Panc1 (cell line): ENCODE measurements at regions not wholly inside any gene's neighbourhood (a gene's known extent, or its start where the extent isn't known, plus 50 kb on each side); places are given as distances from the start of the nearest gene placed in this dataset.
A peak's percentile ranks its signal among the peaks of the same experiment; 100 is the strongest.

Experiments
- ATAC-seq: fragments of 200-7000 bp; cut with Tn5 transposase; 2 replicates; pipeline ENCODE4 v1.9.1; 2020; ENCODE audit warnings: mild to moderate bottlenecking, moderate library complexity
- BruUV-seq: library from RNA; stranded (reverse); fragments of 400-500 nt; replicated peaks from 2 replicates; lab custom pipeline; 2021; lab: Mats Ljungman, UMichigan
- CTCF ChIA-PET: fragments of 300-600 bp; sonication (Branson Sonifier 250); formaldehyde crosslinking; loops from one replicate; lab custom pipeline; 2022; ENCODE audit warnings: antibody characterized with exemption; lab: Charles Lee
- POLR2A ChIA-PET: fragments of 300-600 bp; sonication (Branson Sonifier 250); formaldehyde crosslinking; loops from one replicate; lab custom pipeline; 2022; ENCODE audit warnings: antibody characterized with exemption; lab: Charles Lee
- DNase-seq: peaks from one replicate; pipeline ENCODE4 v3.0.0-alpha.2; 2010; ENCODE audit warnings: low read depth, low spot score
- H3K27ac ChIP-seq: 2 replicates; pipeline ENCODE4 v1.5.1; 2011; ENCODE audit warnings: mild to moderate bottlenecking, low read length, inconsistent platforms
- H3K27me3 ChIP-seq: fragments of 200-500 bp; sonication (Bioruptor generic); 2 replicates; pipeline ENCODE4 v1.6.0; 2014; ENCODE audit warnings: low read length, inconsistent platforms; ENCODE audit not compliant: control insufficient read depth, insufficient read depth
- H3K36me3 ChIP-seq: fragments of 200-500 bp; sonication (Bioruptor generic); 2 replicates; pipeline ENCODE4 v1.5.1; 2014; ENCODE audit warnings: inconsistent platforms, mild to moderate bottlenecking, low read length, moderate library complexity; ENCODE audit not compliant: control insufficient read depth, insufficient read depth
- H3K4me1 ChIP-seq: 2 replicates; pipeline ENCODE4 v1.5.1; 2011; ENCODE audit warnings: inconsistent platforms, mild to moderate bottlenecking, low read length, moderate library complexity; ENCODE audit not compliant: control insufficient read depth, insufficient read depth
- H3K4me3 ChIP-seq, 2 experiments: 2 replicates each; pipeline ENCODE4 v1.5.1; 2011 to 2012; ENCODE audit warnings: low read depth in 2 of 2, low read length in 2 of 2, mild to moderate bottlenecking in 2 of 2, inconsistent platforms in 1 of 2, moderate library complexity in 1 of 2
- H3K9me3 ChIP-seq: fragments of 200-500 bp; sonication (Bioruptor generic); 2 replicates; pipeline ENCODE4 v1.5.1; 2014; ENCODE audit warnings: low read depth, mild to moderate bottlenecking, inconsistent platforms, low read length, moderate library complexity; ENCODE audit not compliant: control insufficient read depth, insufficient read depth
- POLR2AphosphoS5 ChIP-seq: IDR thresholded peaks from 2 replicates; pipeline ENCODE4 v1.6.1; 2012; ENCODE audit warnings: mild to moderate bottlenecking, low read depth, low read length, moderate library complexity
- SIN3A ChIP-seq: IDR thresholded peaks from 2 replicates; pipeline ENCODE4 v1.6.1; 2012; ENCODE audit warnings: low read depth, mild to moderate bottlenecking, low read length, moderate library complexity, borderline replicate concordance; ENCODE audit not compliant: insufficient read depth
- TCF7L2 ChIP-seq: IDR thresholded peaks from 2 replicates; pipeline ENCODE4 v1.6.1; 2011; ENCODE audit warnings: mild to moderate bottlenecking, low read depth, low read length, inconsistent platforms
- in situ Hi-C: cut with HindIII; loops from 2 replicates; pipeline ENCODE4 v1.10.0; 2016; ENCODE audit warnings: low sequenced_read_pairs, low pct_unique_long_range_greater_than_20kb
- intact Hi-C: fragments of 100-400 bp; cut with micrococcal nuclease; formaldehyde crosslinking; loops from one replicate; pipeline ENCODE4 v1.10.0; 2022; ENCODE audit not compliant: unreplicated experiment
- TF ChIP-seq, protein P1 (sequence below): fragments of 450-650 bp; IDR thresholded peaks from 2 replicates; pipeline ENCODE4 v1.5.1; 2017; ENCODE audit warnings: mild to moderate bottlenecking
- TF ChIP-seq, protein P2 (sequence below), 2 experiments: IDR thresholded peaks; 2 replicates each; pipeline ENCODE4 v1.6.1; 2011 to 2012; ENCODE audit warnings: low read depth in 2 of 2, control low read depth in 1 of 2, low read length in 1 of 2, mild to moderate bottlenecking in 1 of 2, moderate library complexity in 1 of 2; ENCODE audit not compliant: insufficient read depth in 1 of 2

GRCh38 chrX:130994671-130995070, 63.5 kb upstream of the ARHGAP36 start:
- no peaks in the 10 kb centered on the region for H3K9me3 ChIP-seq
- H3K27ac ChIP-seq = no peak overlapping the region
- intact Hi-C loops = no loop called here
- no peaks in the 10 kb centered on the region for H3K4me1 ChIP-seq
- peaks cover 4% of the 10 kb centered on the region; the same call in 1 of the 2 replicates for H3K27me3 ChIP-seq
- ATAC-seq (no peak), DNase-seq (no peak)
- POLR2A ChIA-PET = no interaction called here
- TF ChIP-seq, protein P1, sequence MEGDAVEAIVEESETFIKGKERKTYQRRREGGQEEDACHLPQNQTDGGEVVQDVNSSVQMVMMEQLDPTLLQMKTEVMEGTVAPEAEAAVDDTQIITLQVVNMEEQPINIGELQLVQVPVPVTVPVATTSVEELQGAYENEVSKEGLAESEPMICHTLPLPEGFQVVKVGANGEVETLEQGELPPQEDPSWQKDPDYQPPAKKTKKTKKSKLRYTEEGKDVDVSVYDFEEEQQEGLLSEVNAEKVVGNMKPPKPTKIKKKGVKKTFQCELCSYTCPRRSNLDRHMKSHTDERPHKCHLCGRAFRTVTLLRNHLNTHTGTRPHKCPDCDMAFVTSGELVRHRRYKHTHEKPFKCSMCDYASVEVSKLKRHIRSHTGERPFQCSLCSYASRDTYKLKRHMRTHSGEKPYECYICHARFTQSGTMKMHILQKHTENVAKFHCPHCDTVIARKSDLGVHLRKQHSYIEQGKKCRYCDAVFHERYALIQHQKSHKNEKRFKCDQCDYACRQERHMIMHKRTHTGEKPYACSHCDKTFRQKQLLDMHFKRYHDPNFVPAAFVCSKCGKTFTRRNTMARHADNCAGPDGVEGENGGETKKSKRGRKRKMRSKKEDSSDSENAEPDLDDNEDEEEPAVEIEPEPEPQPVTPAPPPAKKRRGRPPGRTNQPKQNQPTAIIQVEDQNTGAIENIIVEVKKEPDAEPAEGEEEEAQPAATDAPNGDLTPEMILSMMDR = peak; percentile 83
- TF ChIP-seq TCF7L2 (no peak), POLR2AphosphoS5 (no peak), SIN3A (no peak)
- TF ChIP-seq, protein P2, sequence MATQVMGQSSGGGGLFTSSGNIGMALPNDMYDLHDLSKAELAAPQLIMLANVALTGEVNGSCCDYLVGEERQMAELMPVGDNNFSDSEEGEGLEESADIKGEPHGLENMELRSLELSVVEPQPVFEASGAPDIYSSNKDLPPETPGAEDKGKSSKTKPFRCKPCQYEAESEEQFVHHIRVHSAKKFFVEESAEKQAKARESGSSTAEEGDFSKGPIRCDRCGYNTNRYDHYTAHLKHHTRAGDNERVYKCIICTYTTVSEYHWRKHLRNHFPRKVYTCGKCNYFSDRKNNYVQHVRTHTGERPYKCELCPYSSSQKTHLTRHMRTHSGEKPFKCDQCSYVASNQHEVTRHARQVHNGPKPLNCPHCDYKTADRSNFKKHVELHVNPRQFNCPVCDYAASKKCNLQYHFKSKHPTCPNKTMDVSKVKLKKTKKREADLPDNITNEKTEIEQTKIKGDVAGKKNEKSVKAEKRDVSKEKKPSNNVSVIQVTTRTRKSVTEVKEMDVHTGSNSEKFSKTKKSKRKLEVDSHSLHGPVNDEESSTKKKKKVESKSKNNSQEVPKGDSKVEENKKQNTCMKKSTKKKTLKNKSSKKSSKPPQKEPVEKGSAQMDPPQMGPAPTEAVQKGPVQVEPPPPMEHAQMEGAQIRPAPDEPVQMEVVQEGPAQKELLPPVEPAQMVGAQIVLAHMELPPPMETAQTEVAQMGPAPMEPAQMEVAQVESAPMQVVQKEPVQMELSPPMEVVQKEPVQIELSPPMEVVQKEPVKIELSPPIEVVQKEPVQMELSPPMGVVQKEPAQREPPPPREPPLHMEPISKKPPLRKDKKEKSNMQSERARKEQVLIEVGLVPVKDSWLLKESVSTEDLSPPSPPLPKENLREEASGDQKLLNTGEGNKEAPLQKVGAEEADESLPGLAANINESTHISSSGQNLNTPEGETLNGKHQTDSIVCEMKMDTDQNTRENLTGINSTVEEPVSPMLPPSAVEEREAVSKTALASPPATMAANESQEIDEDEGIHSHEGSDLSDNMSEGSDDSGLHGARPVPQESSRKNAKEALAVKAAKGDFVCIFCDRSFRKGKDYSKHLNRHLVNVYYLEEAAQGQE (IDR thresholded peaks at IDR 0.05; ENCODE audit: insufficient read depth in 1 of 2, low read depth in 2 of 2, low read length in 1 of 2) = no peak
- in situ Hi-C loops = no loop called here
- CTCF ChIA-PET = interaction anchor here (0.8 kb wide), 1 partner anchor 682 kb away, joined by 8 read pairs; no protein-coding TSS in a partner anchor
- BruUV-seq = no TSS peak
- H3K36me3 ChIP-seq = no peaks in the 10 kb centered on the region
- no peak overlapping the region for H3K4me3 ChIP-seq

- TF ChIP-seq POLR2AphosphoS5 (no peak), SIN3A (no peak)
- TF ChIP-seq, protein P1 = no peak
- H3K36me3 ChIP-seq = no peaks in the 10 kb centered on the region
- no peaks in the 10 kb centered on the region for H3K9me3 ChIP-seq
- DNase-seq (no peak), ATAC-seq (no peak)
- intact Hi-C loops = no loop called here
- BruUV-seq = no TSS peak
- in situ Hi-C loops = no loop called here
- H3K4me1 ChIP-seq = no peaks in the 10 kb centered on the region
- ChIA-PET POLR2A (no interaction called here), CTCF (no interaction called here)
- H3K4me3 ChIP-seq = no peak overlapping the region
- no peak overlapping the region for H3K27ac ChIP-seq
- peaks cover 4% of the 10 kb centered on the region; the same call in 1 of the 2 replicates for H3K27me3 ChIP-seq
These were observed 62.7 kb upstream of the ARHGAP36 start for GRCh38 chrX:130995439-130995838.
